H9 (cell line): ENCODE measurements at regions not wholly inside any gene's neighbourhood (a gene's known extent, or its start where the extent isn't known, plus 50 kb on each side); places are given as distances from the start of the nearest gene placed in this dataset.

Source experiments
- DNase-seq: peaks from one replicate; pipeline ENCODE4 v3.0.0-alpha.2; 2017
- H2AFZ ChIP-seq: one replicate; pipeline ENCODE4 v1.6.1; 2013; ENCODE audit warnings: mild to moderate bottlenecking, low read length, control low read depth, moderate library complexity
- H2AK5ac ChIP-seq: 2 replicates; pipeline ENCODE4 v1.6.1; 2013; ENCODE audit warnings: low read length, control low read depth, mixed read lengths; ENCODE audit not compliant: insufficient read length
- H2BK120ac ChIP-seq: one replicate; pipeline ENCODE4 v1.6.1; 2013; ENCODE audit warnings: low read depth, mild to moderate bottlenecking, low read length, control low read depth, inconsistent platforms; ENCODE audit not compliant: poor library complexity, severe bottlenecking
- H2BK12ac ChIP-seq: 2 replicates; pipeline ENCODE4 v1.6.1; 2013; ENCODE audit warnings: low read length, control low read depth, mixed read lengths, low read depth; ENCODE audit not compliant: insufficient read length
- H2BK15ac ChIP-seq: 2 replicates; pipeline ENCODE4 v1.6.1; 2013; ENCODE audit warnings: low read depth, low read length, control low read depth
- H2BK20ac ChIP-seq: one replicate; pipeline ENCODE4 v1.6.1; 2013; ENCODE audit warnings: low read depth, mild to moderate bottlenecking, low read length, control low read depth, inconsistent platforms; ENCODE audit not compliant: poor library complexity, severe bottlenecking
- H2BK5ac ChIP-seq: 2 replicates; pipeline ENCODE4 v1.6.1; 2013; ENCODE audit warnings: low read length, control low read depth, mixed read lengths; ENCODE audit not compliant: insufficient read length
- H3K14ac ChIP-seq: 2 replicates; pipeline ENCODE4 v1.6.1; 2013; ENCODE audit warnings: low read length, control low read depth; ENCODE audit not compliant: insufficient read depth
- H3K18ac ChIP-seq: 2 replicates; pipeline ENCODE4 v1.6.1; 2013; ENCODE audit warnings: low read depth, mild to moderate bottlenecking, mixed read lengths, low read length, control low read depth; ENCODE audit not compliant: insufficient read length
- H3K23ac ChIP-seq: 2 replicates; pipeline ENCODE4 v1.6.1; 2013; ENCODE audit warnings: low read length, control low read depth, mixed read lengths, low read depth; ENCODE audit not compliant: insufficient read length
- H3K23me2 ChIP-seq: 2 replicates; pipeline ENCODE4 v1.6.1; 2013; ENCODE audit warnings: low read depth, mild to moderate bottlenecking, mixed read lengths, low read length, control low read depth; ENCODE audit not compliant: insufficient read length, poor library complexity, severe bottlenecking
- H3K27ac ChIP-seq: 2 replicates; pipeline ENCODE4 v1.5.1; 2013; ENCODE audit warnings: low read length, control low read depth, mixed read lengths, low read depth; ENCODE audit not compliant: insufficient read length
- H3K27me3 ChIP-seq: 2 replicates; pipeline ENCODE4 v1.6.1; 2013; ENCODE audit warnings: low read length, control low read depth, inconsistent platforms; ENCODE audit not compliant: insufficient read depth
- H3K4ac ChIP-seq: 2 replicates; pipeline ENCODE4 v1.6.1; 2013; ENCODE audit warnings: low read depth, mild to moderate bottlenecking, control low read depth, inconsistent platforms, low read length, moderate library complexity
- H3K4me1 ChIP-seq: 2 replicates; pipeline ENCODE4 v1.6.1; 2013; ENCODE audit warnings: low read length, control low read depth, inconsistent platforms; ENCODE audit not compliant: insufficient read depth
- H3K4me2 ChIP-seq: 2 replicates; pipeline ENCODE4 v1.6.1; 2013; ENCODE audit warnings: low read length, control low read depth, mixed read lengths; ENCODE audit not compliant: insufficient read length, insufficient read depth
- H3K56ac ChIP-seq: 2 replicates; pipeline ENCODE4 v1.6.1; 2013; ENCODE audit warnings: low read depth, mild to moderate bottlenecking, mixed read lengths, low read length, control low read depth; ENCODE audit not compliant: insufficient read length
- H3K79me1 ChIP-seq: 2 replicates; pipeline ENCODE4 v1.6.1; 2013; ENCODE audit warnings: low read depth, mild to moderate bottlenecking, moderate library complexity, low read length, control low read depth, inconsistent platforms; ENCODE audit not compliant: insufficient read depth, poor library complexity, severe bottlenecking
- H3K79me2 ChIP-seq: 2 replicates; pipeline ENCODE4 v1.6.1; 2013; ENCODE audit warnings: low read length, control low read depth, inconsistent platforms; ENCODE audit not compliant: insufficient read depth
- H3K9ac ChIP-seq: 2 replicates; pipeline ENCODE4 v1.6.1; 2013; ENCODE audit warnings: low read length, control low read depth, mixed read lengths; ENCODE audit not compliant: insufficient read length; ENCODE audit errors: extremely low read depth
- H3K9me3 ChIP-seq: one replicate; pipeline ENCODE4 v1.6.1; 2013; ENCODE audit warnings: low read depth, low read length, inconsistent platforms; ENCODE audit not compliant: control insufficient read depth
- H3T11ph ChIP-seq: one replicate; pipeline ENCODE4 v1.6.1; 2013; ENCODE audit warnings: mild to moderate bottlenecking, low read length, control low read depth, inconsistent platforms
- H4K20me1 ChIP-seq: one replicate; pipeline ENCODE4 v1.6.1; 2013; ENCODE audit not compliant: control insufficient read depth, insufficient read length, insufficient read depth
- H4K5ac ChIP-seq: 2 replicates; pipeline ENCODE4 v1.6.1; 2013; ENCODE audit warnings: low read depth, mild to moderate bottlenecking, mixed read lengths, low read length, control low read depth; ENCODE audit not compliant: insufficient read length
- H4K8ac ChIP-seq: replicated peaks from 2 replicates; pipeline ENCODE4 v1.6.1; 2013; ENCODE audit warnings: low read length, control low read depth, mixed read lengths, low read depth; ENCODE audit not compliant: insufficient read length
- H4K91ac ChIP-seq: 2 replicates; pipeline ENCODE4 v1.6.1; 2013; ENCODE audit warnings: low read depth, mild to moderate bottlenecking, moderate library complexity, mixed read lengths, low read length, control low read depth; ENCODE audit not compliant: insufficient read length
- H3K27ac Mint-ChIP-seq, 3 experiments: 2 replicates in 2 of 3; 3 replicates in 1 of 3; pipeline ENCODE4 v1.8.0; 2020 to 2021; ENCODE audit warnings: mixed read lengths in 3 of 3, mild to moderate bottlenecking in 1 of 3, moderate library complexity in 1 of 3
- H3K27me3 Mint-ChIP-seq: 2 replicates; pipeline ENCODE4 v1.8.0; 2021; ENCODE audit warnings: low read depth, mild to moderate bottlenecking, moderate library complexity, mixed read lengths
- H3K36me3 Mint-ChIP-seq, 3 experiments: 2 replicates in 2 of 3; 3 replicates in 1 of 3; pipeline ENCODE4 v1.8.0; 2020 to 2021; ENCODE audit warnings: low read depth in 3 of 3, mixed read lengths in 3 of 3; ENCODE audit not compliant: insufficient read depth in 1 of 3
- H3K4me1 Mint-ChIP-seq, 2 experiments: 2 replicates each; pipeline ENCODE4 v1.8.0; 2020; ENCODE audit warnings: mixed read lengths in 2 of 2
- H3K4me3 Mint-ChIP-seq, 2 experiments: 2 replicates in 1 of 2; 3 replicates in 1 of 2; pipeline ENCODE4 v1.8.0; 2020 to 2021; ENCODE audit warnings: mild to moderate bottlenecking in 2 of 2, mixed read lengths in 2 of 2, moderate library complexity in 1 of 2
- H3K9me3 Mint-ChIP-seq, 2 experiments: 2 replicates in 1 of 2; 3 replicates in 1 of 2; pipeline ENCODE4 v1.8.0; 2020; ENCODE audit warnings: mild to moderate bottlenecking in 2 of 2, mixed read lengths in 2 of 2, moderate library complexity in 1 of 2
- CTCF ChIP-seq: fragments of 200-600 bp; sonication (generic); conservative IDR thresholded peaks from 3 replicates; pipeline ENCODE4 v1.8.0; 2021; ENCODE audit warnings: antibody characterized with exemption, mild to moderate bottlenecking
- WGBS: extraction: QIAGEN DNeasy Blood & Tissue Kit; methylation state at CpG from one replicate; pipeline ENCODE4 v1.1.7; 2013; ENCODE audit warnings: missing lambda C conversion rate, low lambda C conversion rate, mixed read lengths; ENCODE audit not compliant: insufficient read length; ENCODE audit errors: extremely low coverage; 5-methylcytosine and 5-hydroxymethylcytosine counted together

GRCh38 chr14:44613061-44613712 lies 106.1 kb upstream of the FSCB start:
- H2BK12ac ChIP-seq: no peak overlapping the region
- H3K4me1 ChIP-seq: no peaks in the 10 kb centered on the region

More at GRCh38 chr14:44613061-44613712, 106.1 kb upstream of the FSCB start:
- Histone ChIP-seq H4K91ac (no peak overlapping the region), H2AK5ac (no peak overlapping the region), H2BK15ac (no peak overlapping the region), H3K4me2 (no peak overlapping the region), H3K23ac (no peak overlapping the region), H2BK5ac (no peak overlapping the region), H3K14ac (no peak overlapping the region), H3K18ac (no peak overlapping the region), H4K8ac (no peak overlapping the region), H3T11ph (no peak overlapping the region), H3K56ac (no peak overlapping the region), H4K20me1 (no peaks in the 10 kb centered on the region), H2BK120ac (no peak overlapping the region), H2AFZ (no peak overlapping the region), H3K27ac (no peak overlapping the region), H3K9me3 (no peaks in the 10 kb centered on the region), H3K23me2 (no peaks in the 10 kb centered on the region), H3K9ac (no peak overlapping the region), H3K27me3 (no peaks in the 10 kb centered on the region), H3K4ac (no peak overlapping the region), H4K5ac (peak overlapping the region; percentile 41), H3K79me1 (no peaks in the 10 kb centered on the region), H3K79me2 (no peaks in the 10 kb centered on the region), H2BK20ac (no peak overlapping the region)
- H3K9me3 Mint-ChIP-seq: no peaks in the 10 kb centered on the region
- no peak for TF ChIP-seq CTCF
- no peaks in the 10 kb centered on the region for H3K36me3 Mint-ChIP-seq
- no CpG with 5 or more reads among the region's 5 CpGs for WGBS
- no peak overlapping the region for H3K4me3 Mint-ChIP-seq
- no peaks in the 10 kb centered on the region; the same call in 1 of the 2 replicates for H3K27me3 Mint-ChIP-seq
- no peak overlapping the region for H3K27ac Mint-ChIP-seq
- no peak for DNase-seq
- H3K4me1 Mint-ChIP-seq: peaks cover 5% of the 10 kb centered on the region in 2 experiments; a peak in 3 of 4 replicates
